GM19372 (cell line): ENCODE measurements at regions not wholly inside any gene's neighbourhood (a gene's known extent, or its start where the extent isn't known, plus 50 kb on each side); places are given as distances from the start of the nearest gene placed in this dataset.
"Not testable (repeated sequence)": the region's sequence is repeated elsewhere in the genome, so short reads cannot be mapped to it uniquely, and the experiment has no call there.

Experiments
- ATAC-seq: cut with Tn5 transposase; IDR thresholded peaks from one replicate; pipeline ENCODE4 v1.9.1; 2021; ENCODE audit warnings: mild to moderate bottlenecking, low read depth, moderate library complexity; ENCODE audit not compliant: unreplicated experiment

GRCh38 chr16:80263848-80264694, 276.7 kb upstream of the DYNLRB2 start:
- ATAC-seq, result no peak

GRCh38 chr16:80263181-80263823, 277.5 kb upstream of the DYNLRB2 start:
- no peak for ATAC-seq

- ATAC-seq, result no peak
These were observed 279.9 kb upstream of the DYNLRB2 start for GRCh38 chr16:80260906-80261311.

- no peak for ATAC-seq
These were observed 281.4 kb upstream of the DYNLRB2 start for GRCh38 chr16:80259290-80259805.

- ATAC-seq, result no peak
These were observed 282.4 kb upstream of the DYNLRB2 start for GRCh38 chr16:80258407-80258806.

GRCh38 chr16:80254970-80255369, 285.8 kb upstream of the DYNLRB2 start:
- ATAC-seq, result no peak

GRCh38 chr16:80253741-80254140, 287.1 kb upstream of the DYNLRB2 start:
- ATAC-seq, result no peak

- ATAC-seq, result no peak
These were observed 290.4 kb upstream of the DYNLRB2 start for GRCh38 chr16:80250381-80250780.

- not testable (repeated sequence) for ATAC-seq
These were observed 297.5 kb upstream of the DYNLRB2 start for GRCh38 chr16:80243303-80243702.

GRCh38 chr16:80242279-80242678, 298.5 kb upstream of the DYNLRB2 start:
- not testable (repeated sequence) for ATAC-seq

- ATAC-seq, result no peak
These were observed 307.5 kb upstream of the DYNLRB2 start for GRCh38 chr16:80233097-80233835.

- no peak for ATAC-seq
These were observed 308.9 kb upstream of the DYNLRB2 start for GRCh38 chr16:80231888-80232287.

- ATAC-seq, result no peak
These were observed 309.7 kb upstream of the DYNLRB2 start for GRCh38 chr16:80231121-80231520.

GRCh38 chr16:80230328-80231120, 310.3 kb upstream of the DYNLRB2 start:
- ATAC-seq, result no peak

- ATAC-seq, result no peak
These were observed 314.3 kb upstream of the DYNLRB2 start for GRCh38 chr16:80226499-80226898.

- ATAC-seq, result no peak
These were observed 330.0 kb upstream of the DYNLRB2 start for GRCh38 chr16:80210787-80211186.

GRCh38 chr16:80208743-80209142, 332.1 kb upstream of the DYNLRB2 start:
- ATAC-seq, result no peak

GRCh38 chr16:80208015-80208414, 332.8 kb upstream of the DYNLRB2 start:
- no peak for ATAC-seq

- ATAC-seq, result no peak
These were observed 337.0 kb upstream of the DYNLRB2 start for GRCh38 chr16:80203821-80204220.

- ATAC-seq, result no peak
These were observed 337.9 kb upstream of the DYNLRB2 start for GRCh38 chr16:80202831-80203413.
